ENCODE measurements at regions not wholly inside any gene's neighbourhood (a gene's known extent, or its start where the extent isn't known, plus 50 kb on each side); places are given as distances from the start of the nearest gene placed in this dataset.

GRCh38 chr5:115463983-115464382 lies 80.6 kb downstream of the FEM1C start:
- no peak for TF ChIP-seq CTCF (IDR thresholded peaks at IDR 0.05)
- no peak for TF ChIP-seq POLR2A (IDR thresholded peaks at IDR 0.05)
- no peak for TF ChIP-seq POLR2AphosphoS5 (IDR thresholded peaks at IDR 0.05)
- no peak for TF ChIP-seq EP300 (IDR thresholded peaks at IDR 0.05)

All from upper lobe of left lung (tissue), 4 donors.